ENCODE measurements at regions not wholly inside any gene's neighbourhood (a gene's known extent, or its start where the extent isn't known, plus 50 kb on each side); places are given as distances from the start of the nearest gene placed in this dataset.

DNA sequence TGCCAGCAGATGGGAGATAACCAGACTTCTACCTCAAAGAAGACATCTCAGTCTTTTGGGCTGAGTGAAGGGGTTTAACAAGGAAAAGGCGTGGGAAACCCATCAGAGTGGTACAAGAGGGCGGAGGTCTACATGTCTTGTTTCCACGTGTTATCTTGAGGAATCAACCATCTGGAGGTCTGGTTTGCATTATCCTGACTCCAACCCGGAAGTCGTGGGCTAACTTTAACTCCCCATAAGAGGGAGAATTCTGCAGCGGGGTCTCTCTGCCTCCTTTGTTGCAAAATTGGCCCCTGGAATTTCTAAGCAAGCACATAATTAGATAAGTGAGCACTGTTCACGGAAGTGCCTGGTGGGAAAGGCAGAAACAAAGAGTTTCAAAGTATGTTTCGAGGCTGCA is 398.7 kb upstream of the C16orf82 start:
- TF ChIP-seq TRIM25 (IDR thresholded peaks at IDR 0.05; ENCODE audit: borderline replicate concordance) (no peak), SMAD4 (CRISPR knock-in tag; conservative IDR thresholded peaks at IDR 0.05) (no peak), MAX (CRISPR knock-in tag; IDR thresholded peaks at IDR 0.05) (no peak), NFIC (IDR thresholded peaks at IDR 0.05) (no peak), RCOR1 (IDR thresholded peaks at IDR 0.05; ENCODE audit: borderline replicate concordance in 1 of 2, low read depth in 2 of 2, low read length in 2 of 2) (no peak), USF2 (CRISPR knock-in tag; IDR thresholded peaks at IDR 0.05) (no peak), L3MBTL2 (IDR thresholded peaks at IDR 0.05) (no peak), PHTF2 (CRISPR knock-in tag; IDR thresholded peaks at IDR 0.05) (no peak), RUNX1 (IDR thresholded peaks at IDR 0.05; ENCODE audit: low read depth) (no peak)
- TF ChIP-seq, protein P1, sequence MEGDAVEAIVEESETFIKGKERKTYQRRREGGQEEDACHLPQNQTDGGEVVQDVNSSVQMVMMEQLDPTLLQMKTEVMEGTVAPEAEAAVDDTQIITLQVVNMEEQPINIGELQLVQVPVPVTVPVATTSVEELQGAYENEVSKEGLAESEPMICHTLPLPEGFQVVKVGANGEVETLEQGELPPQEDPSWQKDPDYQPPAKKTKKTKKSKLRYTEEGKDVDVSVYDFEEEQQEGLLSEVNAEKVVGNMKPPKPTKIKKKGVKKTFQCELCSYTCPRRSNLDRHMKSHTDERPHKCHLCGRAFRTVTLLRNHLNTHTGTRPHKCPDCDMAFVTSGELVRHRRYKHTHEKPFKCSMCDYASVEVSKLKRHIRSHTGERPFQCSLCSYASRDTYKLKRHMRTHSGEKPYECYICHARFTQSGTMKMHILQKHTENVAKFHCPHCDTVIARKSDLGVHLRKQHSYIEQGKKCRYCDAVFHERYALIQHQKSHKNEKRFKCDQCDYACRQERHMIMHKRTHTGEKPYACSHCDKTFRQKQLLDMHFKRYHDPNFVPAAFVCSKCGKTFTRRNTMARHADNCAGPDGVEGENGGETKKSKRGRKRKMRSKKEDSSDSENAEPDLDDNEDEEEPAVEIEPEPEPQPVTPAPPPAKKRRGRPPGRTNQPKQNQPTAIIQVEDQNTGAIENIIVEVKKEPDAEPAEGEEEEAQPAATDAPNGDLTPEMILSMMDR (IDR thresholded peaks at IDR 0.05 in 2 of 3, conservative IDR thresholded peaks at IDR 0.05 in 1 of 3; ENCODE audit: insufficient read depth in 2 of 3, low read depth in 1 of 3, low read length in 3 of 3): no peak
